Stromal cell of bone marrow (primary cell): ENCODE measurements at regions not wholly inside any gene's neighbourhood (a gene's known extent, or its start where the extent isn't known, plus 50 kb on each side); places are given as distances from the start of the nearest gene placed in this dataset.

Experiments used
- DNase-seq: peaks from one replicate; pipeline ENCODE4 v3.0.0-alpha.2; 2012; ENCODE audit warnings: low read depth

GRCh38 chr13:111645598-111646455 lies 325.4 kb downstream of the TEX29 start:
- no peak for DNase-seq

- DNase-seq = no peak
Measured at GRCh38 chr13:111646456-111646855, 326.0 kb downstream of the TEX29 start.

- DNase-seq = no peak
Measured at GRCh38 chr13:111648885-111649284, 328.4 kb downstream of the TEX29 start.

DNA sequence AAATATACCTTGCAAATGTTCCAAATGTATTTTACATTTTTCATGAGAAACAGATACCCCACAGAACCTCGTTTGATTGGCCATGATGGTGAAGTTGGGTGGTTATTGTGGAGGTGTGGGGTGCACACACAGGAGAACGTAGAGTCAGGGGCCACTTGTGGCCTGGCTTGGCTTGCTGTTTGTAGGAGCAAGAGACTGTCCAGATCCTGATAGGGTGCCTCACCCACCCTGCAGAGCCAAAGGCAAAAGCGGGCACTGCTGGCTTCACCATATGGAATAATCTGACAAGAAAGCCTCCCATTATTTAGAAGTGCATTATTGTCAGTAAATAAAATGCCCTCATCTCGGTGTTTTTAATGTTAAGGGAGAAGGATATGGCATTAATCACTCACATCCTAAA lies 330.2 kb downstream of the TEX29 start:
- DNase-seq = no peak

DNA sequence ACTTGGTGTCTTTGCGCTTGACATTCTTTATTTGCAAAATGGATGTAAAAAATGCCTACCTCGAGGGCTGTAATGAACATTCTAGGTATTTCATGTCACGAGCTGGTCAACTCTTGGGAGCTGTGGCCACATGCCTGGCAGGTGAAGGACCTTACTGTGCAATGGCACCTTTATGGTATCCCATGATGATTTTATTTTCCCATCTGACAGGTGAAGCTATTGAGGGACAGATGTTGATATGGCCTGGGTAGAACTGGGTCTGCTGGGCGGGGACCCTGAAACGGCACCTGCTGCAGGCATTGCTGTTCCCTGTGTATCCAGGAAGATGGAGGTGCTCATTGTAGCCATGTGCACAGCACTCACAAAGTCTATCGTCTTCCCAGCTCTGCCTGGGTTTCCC lies 332.2 kb downstream of the TEX29 start:
- no peak for DNase-seq

DNA sequence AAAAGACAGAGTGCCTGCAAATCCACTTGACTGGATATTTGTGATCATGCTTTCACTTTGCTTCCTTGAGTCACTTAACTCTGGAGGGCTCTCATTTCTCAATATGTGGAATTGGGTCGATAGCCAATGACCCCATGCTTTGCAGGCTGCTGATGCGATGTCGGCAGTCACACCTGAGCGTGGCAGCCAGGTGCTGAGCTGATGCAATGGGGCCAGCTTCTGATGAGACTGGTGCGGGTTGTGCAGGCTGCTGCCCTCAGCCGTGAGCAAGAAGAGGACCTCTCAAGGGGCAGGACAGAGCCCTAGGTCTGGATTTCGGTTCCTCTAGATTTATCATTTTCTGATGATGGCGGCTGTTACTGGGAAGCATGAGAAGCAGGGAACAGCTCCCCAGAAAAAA lies 334.1 kb downstream of the TEX29 start:
- DNase-seq = no peak

GRCh38 chr13:111656439-111656838 lies 336.0 kb downstream of the TEX29 start:
- DNase-seq = no peak

- DNase-seq = no peak
Measured at GRCh38 chr13:111657013-111657412, 336.6 kb downstream of the TEX29 start.

GRCh38 chr13:111658145-111659100 lies 338.0 kb downstream of the TEX29 start:
- no peak for DNase-seq

DNA sequence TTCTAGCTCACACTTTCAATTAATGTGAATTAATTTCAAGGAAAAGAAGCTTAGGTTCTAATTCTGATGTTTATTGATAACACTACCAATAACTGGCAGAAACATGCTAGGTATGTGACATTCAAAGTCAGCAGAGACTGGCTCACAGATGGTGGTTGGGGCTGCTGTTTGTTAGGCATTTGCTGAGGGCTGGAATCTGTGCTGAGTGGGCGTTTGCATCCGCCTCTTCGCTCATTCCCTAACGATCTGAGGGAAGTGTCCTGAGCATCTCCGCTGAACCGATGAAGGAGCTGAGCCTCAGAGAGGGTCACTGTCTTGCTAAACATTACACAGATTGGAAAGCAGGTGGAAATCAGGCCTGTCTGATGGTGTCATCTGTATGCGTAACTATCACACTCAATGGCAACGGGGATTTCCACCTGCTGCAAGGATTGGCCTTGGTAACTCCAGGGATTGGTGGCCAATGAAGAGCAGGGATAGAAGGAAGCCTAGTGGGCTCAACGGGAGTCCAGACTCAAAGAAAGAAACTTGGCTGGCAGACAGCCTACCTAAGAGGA lies 338.9 kb downstream of the TEX29 start:
- DNase-seq = no peak

- DNase-seq = no peak
Measured at GRCh38 chr13:111659842-111660241, 339.4 kb downstream of the TEX29 start.

- DNase-seq = no peak
Measured at GRCh38 chr13:111661052-111661451, 340.6 kb downstream of the TEX29 start.

DNA sequence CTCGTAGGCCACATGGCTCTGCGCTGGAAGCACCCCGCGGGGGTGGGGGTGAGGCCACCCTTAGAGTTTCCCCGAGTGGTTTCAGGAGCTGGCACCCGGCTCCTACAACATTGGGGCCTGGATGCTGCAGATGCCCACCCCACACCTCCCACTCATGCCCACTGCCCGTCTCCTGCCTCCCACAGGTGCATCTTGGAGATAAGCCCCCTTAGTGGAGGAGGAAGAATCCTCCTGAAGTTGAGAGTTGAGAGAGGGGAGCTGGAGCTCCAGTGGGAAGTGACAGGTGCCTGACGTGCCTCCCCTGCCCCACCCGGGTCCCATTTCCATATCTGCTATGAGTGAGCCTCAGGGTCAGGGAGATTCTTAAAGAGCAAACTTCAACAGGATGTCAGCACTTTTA lies 341.3 kb downstream of the TEX29 start:
- DNase-seq = no peak

GRCh38 chr13:111662451-111662850 lies 342.0 kb downstream of the TEX29 start:
- no peak for DNase-seq

DNA sequence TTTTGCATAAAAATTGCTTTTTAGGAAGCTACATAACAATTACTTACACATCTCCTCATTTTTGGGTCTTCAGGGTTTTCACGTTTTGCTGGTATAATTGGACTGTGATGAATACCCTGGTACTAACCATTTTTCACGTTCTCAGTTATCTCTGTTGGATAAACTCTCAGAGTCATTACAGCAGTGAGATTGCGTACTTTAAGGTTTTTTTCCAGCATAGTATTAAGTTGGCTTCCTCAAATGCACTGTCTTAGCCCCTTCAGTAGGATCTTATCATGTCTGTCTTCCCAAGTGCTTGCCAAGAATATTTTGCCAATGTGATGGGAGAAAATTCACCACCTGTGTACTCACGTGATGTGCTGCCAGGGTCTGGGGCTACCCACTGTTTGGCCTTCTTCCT lies 342.5 kb downstream of the TEX29 start:
- no peak for DNase-seq

- no peak for DNase-seq
Measured at GRCh38 chr13:111663505-111663904, 343.1 kb downstream of the TEX29 start.

- no peak for DNase-seq
Measured at GRCh38 chr13:111663953-111664421, 343.5 kb downstream of the TEX29 start.

GRCh38 chr13:111664696-111665095 lies 344.3 kb downstream of the TEX29 start:
- no peak for DNase-seq

DNA sequence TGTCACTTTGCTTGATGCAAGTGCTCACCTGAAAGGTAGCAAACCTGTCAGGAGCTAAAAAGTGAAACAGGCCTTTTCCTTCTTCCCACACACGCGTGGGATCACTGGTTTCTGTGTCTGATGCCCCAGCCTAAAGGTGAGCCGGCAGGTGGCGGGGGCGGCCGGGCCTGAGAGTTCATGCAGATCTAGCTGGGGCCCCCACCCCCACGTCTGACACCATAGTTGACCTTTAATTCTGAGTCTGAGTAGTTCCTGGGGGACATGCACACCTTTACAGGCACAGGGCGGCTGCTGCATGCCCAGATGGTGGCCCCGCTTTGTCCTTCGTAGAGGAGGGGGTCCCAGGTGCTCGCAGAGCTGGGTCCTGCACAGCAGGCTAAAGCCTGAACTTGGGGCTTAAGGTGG lies 345.3 kb downstream of the TEX29 start:
- DNase-seq = no peak

DNA sequence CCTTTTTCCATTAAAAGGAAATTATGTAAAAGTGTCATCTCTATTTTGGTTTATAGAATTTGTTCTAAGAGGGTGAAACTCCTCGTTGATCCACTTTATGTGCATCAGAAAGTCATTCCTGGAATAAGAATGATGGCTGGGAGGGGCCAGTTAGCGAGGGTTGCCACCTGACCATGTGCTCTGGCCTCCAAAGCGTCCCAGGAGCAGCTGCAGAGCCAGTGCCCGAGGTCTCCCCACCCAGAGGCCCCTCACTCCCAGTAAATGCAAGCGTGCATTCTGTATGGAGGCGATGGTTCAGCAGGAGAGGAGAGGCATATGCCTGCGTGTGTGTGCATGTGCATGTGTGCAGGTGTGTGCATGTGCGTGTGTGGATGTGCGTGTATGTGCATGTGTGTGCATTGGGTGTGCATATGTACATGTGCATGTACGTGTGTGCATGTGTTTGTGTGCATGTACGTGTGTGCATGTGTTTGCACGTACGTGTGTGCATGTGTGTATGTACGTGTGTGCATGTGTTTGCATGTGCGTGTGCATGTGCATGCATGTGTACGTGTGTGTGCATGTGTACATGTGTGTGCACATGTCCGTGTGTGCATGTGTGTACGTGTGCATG lies 345.8 kb downstream of the TEX29 start:
- DNase-seq = no peak

DNA sequence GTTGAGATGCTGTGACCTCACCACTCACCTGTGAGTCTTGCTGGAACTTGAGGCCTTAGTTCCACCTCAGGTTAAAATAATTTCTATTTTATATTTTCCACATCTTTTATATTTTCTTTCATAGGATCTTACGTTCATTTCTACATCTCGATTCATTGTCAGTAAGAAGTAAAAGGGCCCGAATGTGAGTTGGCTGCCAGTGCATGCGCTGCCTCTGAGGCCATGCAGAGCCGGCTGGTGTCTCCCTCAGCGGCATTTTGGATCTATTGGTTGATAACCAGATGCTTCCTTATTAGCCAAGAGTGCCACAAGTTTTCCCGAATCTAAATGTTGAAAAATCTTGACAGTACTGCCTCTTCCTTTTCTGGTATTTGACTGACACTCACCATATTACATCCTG lies 347.3 kb downstream of the TEX29 start:
- no peak for DNase-seq

DNA sequence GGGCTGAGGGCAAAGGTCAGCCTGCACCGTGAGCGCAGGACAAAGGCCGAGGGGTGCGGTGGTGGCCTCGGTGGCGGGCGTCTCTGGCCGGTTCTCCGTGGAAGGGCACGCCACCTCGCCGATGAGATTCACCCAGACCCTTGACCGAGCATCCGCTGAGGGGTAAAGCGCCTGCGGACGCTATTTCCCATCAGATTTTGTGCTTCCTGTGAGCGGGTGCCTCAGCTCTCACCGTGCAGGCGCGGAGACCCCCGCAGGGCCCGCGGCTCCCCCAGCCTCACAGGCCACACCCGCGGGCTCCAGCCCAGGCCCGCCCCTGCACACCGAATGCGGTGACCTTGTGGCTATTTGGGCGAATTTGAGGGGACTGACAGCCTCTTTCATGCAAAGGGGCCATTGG lies 348.0 kb downstream of the TEX29 start:
- DNase-seq = no peak
